ENCODE measurements at regions not wholly inside any gene's neighbourhood (a gene's known extent, or its start where the extent isn't known, plus 50 kb on each side); places are given as distances from the start of the nearest gene placed in this dataset.
"Not testable (repeated sequence)": the region's sequence is repeated elsewhere in the genome, so short reads cannot be mapped to it uniquely, and the experiment has no call there.

DNA sequence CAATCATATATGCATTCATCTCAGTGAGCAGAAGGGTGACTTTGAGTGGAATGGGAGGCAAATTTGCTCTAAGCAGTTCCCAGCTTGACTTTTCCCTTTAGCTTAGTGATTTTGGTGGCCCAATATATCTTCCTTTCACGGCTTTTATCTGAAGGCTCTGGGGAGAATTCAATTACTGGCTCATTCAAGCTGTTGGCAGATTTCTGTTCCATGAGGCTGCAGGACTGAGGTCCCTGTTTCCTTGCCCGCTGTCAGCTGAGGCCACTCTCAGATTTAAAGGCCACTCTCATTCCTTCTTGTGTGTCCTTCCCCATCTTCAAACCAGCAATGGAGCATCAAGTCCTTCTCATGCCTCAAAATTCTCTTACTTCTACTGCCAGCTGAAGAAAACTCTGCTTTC lies 170.4 kb upstream of the ATP10A start:
- TF ChIP-seq ZNF660 (tag by site-specific recombination; IDR thresholded peaks at IDR 0.05), result no peak
- H3K36me3 ChIP-seq (ENCODE audit: control insufficient read depth in 2 of 2, insufficient read depth in 1 of 2, low read length in 2 of 2), result no peaks in the 10 kb centered on the region
- ChIA-PET CTCF (no interaction called here), POLR2A (no interaction called here)
- H3K4me3 ChIP-seq (ENCODE audit: low read depth, low read length), result no peak overlapping the region
- no peaks in the 10 kb centered on the region for H3K4me1 ChIP-seq (ENCODE audit: control insufficient read depth, insufficient read depth, low read length)
- H3K9me3 ChIP-seq (ENCODE audit: control insufficient read depth, insufficient read depth, low read depth, low read length), result no peaks in the 10 kb centered on the region
- H3K27ac ChIP-seq (ENCODE audit: extremely low read depth, low read depth, low read length), result no peak overlapping the region

DNA sequence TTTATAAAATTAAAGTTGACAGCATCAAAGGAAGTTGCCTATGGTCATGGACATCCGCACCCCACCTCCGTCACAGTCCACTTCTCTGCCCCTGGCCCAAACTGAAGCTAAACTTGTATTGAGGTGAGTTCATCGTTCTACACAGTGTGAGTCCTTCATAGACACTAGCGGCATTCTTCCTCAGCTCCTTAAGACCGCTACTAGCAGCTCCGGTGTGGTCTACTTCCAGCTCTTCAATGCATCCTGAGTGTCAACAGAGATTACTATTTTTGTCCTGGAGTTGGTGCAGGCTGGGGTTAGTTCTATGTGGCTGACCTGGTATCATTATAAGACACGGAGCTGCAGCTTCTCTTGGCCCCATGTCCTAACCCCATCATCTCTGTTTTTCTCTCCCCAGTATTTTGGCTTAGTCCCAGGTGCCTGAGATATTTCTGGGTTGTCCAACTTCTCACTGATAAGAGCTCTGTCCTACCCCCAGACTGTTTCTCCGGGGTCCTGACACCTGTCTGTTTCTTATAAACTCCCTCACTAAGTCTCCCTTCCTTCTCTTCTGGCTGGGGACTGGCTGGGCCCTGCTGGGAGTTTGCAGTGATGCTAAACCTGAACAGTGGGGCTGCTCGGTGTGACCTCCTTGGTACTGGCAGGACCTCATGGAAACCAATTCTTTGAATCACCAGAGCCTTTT lies 169.2 kb upstream of the ATP10A start:
- H3K36me3 ChIP-seq (ENCODE audit: control insufficient read depth in 2 of 2, insufficient read depth in 1 of 2, low read length in 2 of 2), result no peaks in the 10 kb centered on the region
- CTCF ChIA-PET, result no interaction called here
- TF ChIP-seq ZNF776 (tag by site-specific recombination; IDR thresholded peaks at IDR 0.05; ENCODE audit: borderline replicate concordance), result no peak

DNA sequence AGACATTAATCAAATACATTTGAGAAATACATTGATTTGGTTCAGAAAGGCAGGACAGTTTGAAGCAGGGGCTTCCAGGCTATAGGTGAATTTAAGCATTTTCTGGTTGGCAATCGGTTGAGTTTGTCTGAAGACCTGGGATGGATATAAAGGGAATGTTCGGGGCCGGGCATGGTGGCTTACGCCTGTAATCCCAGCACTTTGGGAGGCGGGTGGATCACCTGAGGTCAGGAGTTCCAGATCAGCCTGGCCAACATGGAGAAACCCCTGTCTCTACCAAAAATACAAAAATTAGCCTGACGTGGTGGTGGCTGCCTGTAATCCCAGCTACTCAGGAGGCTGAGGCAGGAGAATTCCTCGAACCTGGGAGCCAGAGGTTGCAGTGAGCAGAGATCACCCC lies 166.5 kb upstream of the ATP10A start:
- H3K36me3 ChIP-seq (ENCODE audit: control insufficient read depth in 2 of 2, insufficient read depth in 1 of 2, low read length in 2 of 2); CTCF ChIA-PET; H3K27ac ChIP-seq (ENCODE audit: extremely low read depth, low read depth, low read length); H3K9me3 ChIP-seq (ENCODE audit: control insufficient read depth, insufficient read depth, low read depth, low read length); H3K4me1 ChIP-seq (ENCODE audit: control insufficient read depth, insufficient read depth, low read length); H3K4me3 ChIP-seq (ENCODE audit: low read depth, low read length); POLR2A ChIA-PET: not testable (repeated sequence)

More for the DNA sequence above, 169.2 kb upstream of the ATP10A start:
- POLR2A ChIA-PET, result no interaction called here
- no peak overlapping the region for H3K4me3 ChIP-seq (ENCODE audit: low read depth, low read length)
- no peaks in the 10 kb centered on the region for H3K4me1 ChIP-seq (ENCODE audit: control insufficient read depth, insufficient read depth, low read length)
- H3K9me3 ChIP-seq (ENCODE audit: control insufficient read depth, insufficient read depth, low read depth, low read length), result no peaks in the 10 kb centered on the region
- H3K27ac ChIP-seq (ENCODE audit: extremely low read depth, low read depth, low read length), result no peak overlapping the region

DNA sequence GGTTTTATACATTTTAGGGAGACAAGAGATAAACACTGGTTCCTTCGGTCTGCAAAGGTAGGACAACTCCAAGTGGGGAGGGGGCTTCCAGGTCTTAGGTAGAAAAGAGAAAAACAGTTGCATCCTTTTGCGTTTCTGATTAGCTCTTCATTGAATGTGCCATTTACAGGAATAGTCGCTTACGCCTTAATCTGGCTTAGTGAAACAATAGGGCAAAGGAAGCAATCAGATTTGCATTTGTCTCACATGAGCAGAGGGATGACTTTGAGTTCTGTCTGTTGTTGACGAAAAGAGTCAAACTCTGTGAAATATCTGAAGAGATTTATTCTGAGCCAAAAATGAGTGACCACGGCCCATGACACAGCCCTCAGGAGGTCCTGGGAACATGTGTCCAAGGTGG lies 166.0 kb upstream of the ATP10A start:
- no peaks in the 10 kb centered on the region for H3K9me3 ChIP-seq (ENCODE audit: control insufficient read depth, insufficient read depth, low read depth, low read length)
- no peaks in the 10 kb centered on the region for H3K36me3 ChIP-seq (ENCODE audit: control insufficient read depth in 2 of 2, insufficient read depth in 1 of 2, low read length in 2 of 2)
- no peak for TF ChIP-seq HOXC10 (CRISPR knock-in tag; IDR thresholded peaks at IDR 0.05)
- no peak for TF ChIP-seq ZNF23 (tag by site-specific recombination; IDR thresholded peaks at IDR 0.05; ENCODE audit: borderline replicate concordance)
- TF ChIP-seq ZEB2 (tag by site-specific recombination; IDR thresholded peaks at IDR 0.05), result no peak
- TF ChIP-seq, protein P1, sequence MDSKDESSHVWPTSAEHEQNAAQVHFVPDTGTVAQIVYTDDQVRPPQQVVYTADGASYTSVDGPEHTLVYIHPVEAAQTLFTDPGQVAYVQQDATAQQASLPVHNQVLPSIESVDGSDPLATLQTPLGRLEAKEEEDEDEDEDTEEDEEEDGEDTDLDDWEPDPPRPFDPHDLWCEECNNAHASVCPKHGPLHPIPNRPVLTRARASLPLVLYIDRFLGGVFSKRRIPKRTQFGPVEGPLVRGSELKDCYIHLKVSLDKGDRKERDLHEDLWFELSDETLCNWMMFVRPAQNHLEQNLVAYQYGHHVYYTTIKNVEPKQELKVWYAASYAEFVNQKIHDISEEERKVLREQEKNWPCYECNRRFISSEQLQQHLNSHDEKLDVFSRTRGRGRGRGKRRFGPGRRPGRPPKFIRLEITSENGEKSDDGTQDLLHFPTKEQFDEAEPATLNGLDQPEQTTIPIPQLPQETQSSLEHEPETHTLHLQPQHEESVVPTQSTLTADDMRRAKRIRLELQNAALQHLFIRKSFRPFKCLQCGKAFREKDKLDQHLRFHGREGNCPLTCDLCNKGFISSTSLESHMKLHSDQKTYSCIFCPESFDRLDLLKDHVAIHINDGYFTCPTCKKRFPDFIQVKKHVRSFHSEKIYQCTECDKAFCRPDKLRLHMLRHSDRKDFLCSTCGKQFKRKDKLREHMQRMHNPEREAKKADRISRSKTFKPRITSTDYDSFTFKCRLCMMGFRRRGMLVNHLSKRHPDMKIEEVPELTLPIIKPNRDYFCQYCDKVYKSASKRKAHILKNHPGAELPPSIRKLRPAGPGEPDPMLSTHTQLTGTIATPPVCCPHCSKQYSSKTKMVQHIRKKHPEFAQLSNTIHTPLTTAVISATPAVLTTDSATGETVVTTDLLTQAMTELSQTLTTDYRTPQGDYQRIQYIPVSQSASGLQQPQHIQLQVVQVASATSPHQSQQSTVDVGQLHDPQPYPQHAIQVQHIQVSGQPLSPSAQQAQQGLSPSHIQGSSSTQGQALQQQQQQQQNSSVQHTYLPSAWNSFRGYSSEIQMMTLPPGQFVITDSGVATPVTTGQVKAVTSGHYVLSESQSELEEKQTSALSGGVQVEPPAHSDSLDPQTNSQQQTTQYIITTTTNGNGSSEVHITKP (tag by site-specific recombination; IDR thresholded peaks at IDR 0.05), result no peak
- TF ChIP-seq ZNF10 (tag by site-specific recombination; IDR thresholded peaks at IDR 0.05), result no peak
- TF ChIP-seq, protein P2, sequence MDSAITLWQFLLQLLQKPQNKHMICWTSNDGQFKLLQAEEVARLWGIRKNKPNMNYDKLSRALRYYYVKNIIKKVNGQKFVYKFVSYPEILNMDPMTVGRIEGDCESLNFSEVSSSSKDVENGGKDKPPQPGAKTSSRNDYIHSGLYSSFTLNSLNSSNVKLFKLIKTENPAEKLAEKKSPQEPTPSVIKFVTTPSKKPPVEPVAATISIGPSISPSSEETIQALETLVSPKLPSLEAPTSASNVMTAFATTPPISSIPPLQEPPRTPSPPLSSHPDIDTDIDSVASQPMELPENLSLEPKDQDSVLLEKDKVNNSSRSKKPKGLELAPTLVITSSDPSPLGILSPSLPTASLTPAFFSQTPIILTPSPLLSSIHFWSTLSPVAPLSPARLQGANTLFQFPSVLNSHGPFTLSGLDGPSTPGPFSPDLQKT (IDR thresholded peaks at IDR 0.05; ENCODE audit: borderline replicate concordance, low read depth, low read length), result no peak
- no peak for TF ChIP-seq ZSCAN30 (tag by site-specific recombination; IDR thresholded peaks at IDR 0.05)
- TF ChIP-seq ZNF654 (tag by site-specific recombination; IDR thresholded peaks at IDR 0.05; ENCODE audit: low read depth), result no peak
- no peak for TF ChIP-seq FEZF1 (tag by site-specific recombination; IDR thresholded peaks at IDR 0.05)
- no peak for TF ChIP-seq ZNF837 (tag by site-specific recombination; IDR thresholded peaks at IDR 0.05)
- TF ChIP-seq ZSCAN16 (tag by site-specific recombination; IDR thresholded peaks at IDR 0.05), result no peak
- TF ChIP-seq ZNF175 (tag by site-specific recombination; IDR thresholded peaks at IDR 0.05), result no peak
- TF ChIP-seq ZNF354C (tag by site-specific recombination; IDR thresholded peaks at IDR 0.05; ENCODE audit: borderline replicate concordance, low read depth), result no peak
- no peak overlapping the region for H3K27ac ChIP-seq (ENCODE audit: extremely low read depth, low read depth, low read length)
- ChIA-PET POLR2A (no interaction called here), CTCF (no interaction called here)
- no peak overlapping the region for H3K4me3 ChIP-seq (ENCODE audit: low read depth, low read length)
- no peaks in the 10 kb centered on the region for H3K4me1 ChIP-seq (ENCODE audit: control insufficient read depth, insufficient read depth, low read length)

All from HEK293 (cell line).